Islet of Langerhans (tissue), 1 donor: ENCODE measurements at regions not wholly inside any gene's neighbourhood (a gene's known extent, or its start where the extent isn't known, plus 50 kb on each side); places are given as distances from the start of the nearest gene placed in this dataset.
"Not testable (repeated sequence)": the region's sequence is repeated elsewhere in the genome, so short reads cannot be mapped to it uniquely, and the experiment has no call there.

Experiments used
- FAIRE-seq: peaks from one replicate; lab custom pipeline; 2011; peaks lifted over from hg19 to GRCh38; lab: Jason Lieb, UNC

- not testable (repeated sequence) for FAIRE-seq
Measured at GRCh38 chr6:75031102-75031501, 174.8 kb downstream of the COL12A1 start.

GRCh38 chr6:75029333-75029732 is 176.5 kb downstream of the COL12A1 start:
- FAIRE-seq: no peak

GRCh38 chr6:75025371-75025770 is 180.5 kb downstream of the COL12A1 start:
- no peak for FAIRE-seq

GRCh38 chr6:75024828-75025227 is 181.0 kb downstream of the COL12A1 start:
- FAIRE-seq: no peak

- FAIRE-seq: no peak
Measured at GRCh38 chr6:75023634-75024033, 182.2 kb downstream of the COL12A1 start.

GRCh38 chr6:75020971-75021370 is 184.9 kb downstream of the COL12A1 start:
- FAIRE-seq: no peak

GRCh38 chr6:75020376-75020775 is 185.5 kb downstream of the COL12A1 start:
- no peak for FAIRE-seq

GRCh38 chr6:75012018-75012417 is 193.8 kb downstream of the COL12A1 start:
- no peak for FAIRE-seq

GRCh38 chr6:75003984-75004383 is 201.9 kb downstream of the COL12A1 start:
- not testable (repeated sequence) for FAIRE-seq

- no peak for FAIRE-seq
Measured at GRCh38 chr6:74997646-74998045, 208.2 kb downstream of the COL12A1 start.

- FAIRE-seq: no peak
Measured at GRCh38 chr6:74993136-74993535, 212.7 kb downstream of the COL12A1 start.

GRCh38 chr6:74991573-74992332 is 214.1 kb downstream of the COL12A1 start:
- FAIRE-seq: no peak

- no peak for FAIRE-seq
Measured at GRCh38 chr6:74979065-74979766, 226.6 kb downstream of the COL12A1 start.

- no peak for FAIRE-seq
Measured at GRCh38 chr6:74976701-74977100, 229.2 kb downstream of the COL12A1 start.

- FAIRE-seq: no peak
Measured at GRCh38 chr6:74976026-74976425, 229.8 kb downstream of the COL12A1 start.

GRCh38 chr6:74973591-74973990 is 232.3 kb downstream of the COL12A1 start:
- FAIRE-seq: no peak

- FAIRE-seq: no peak
Measured at GRCh38 chr6:74971633-74972032, 234.2 kb downstream of the COL12A1 start.

- FAIRE-seq: no peak
Measured at GRCh38 chr6:74969591-74970267, 236.1 kb downstream of the COL12A1 start.

- FAIRE-seq: no peak
Measured at GRCh38 chr6:74967821-74968220, 238.0 kb downstream of the COL12A1 start.

GRCh38 chr6:74966712-74967111 is 239.1 kb downstream of the COL12A1 start:
- no peak for FAIRE-seq

- no peak for FAIRE-seq
Measured at GRCh38 chr6:74964871-74965441, 240.9 kb downstream of the COL12A1 start.

GRCh38 chr6:74956559-74957428 is 249.1 kb downstream of the COL12A1 start:
- no peak for FAIRE-seq
